ENCODE measurements at regions not wholly inside any gene's neighbourhood (a gene's known extent, or its start where the extent isn't known, plus 50 kb on each side); places are given as distances from the start of the nearest gene placed in this dataset.

DNA sequence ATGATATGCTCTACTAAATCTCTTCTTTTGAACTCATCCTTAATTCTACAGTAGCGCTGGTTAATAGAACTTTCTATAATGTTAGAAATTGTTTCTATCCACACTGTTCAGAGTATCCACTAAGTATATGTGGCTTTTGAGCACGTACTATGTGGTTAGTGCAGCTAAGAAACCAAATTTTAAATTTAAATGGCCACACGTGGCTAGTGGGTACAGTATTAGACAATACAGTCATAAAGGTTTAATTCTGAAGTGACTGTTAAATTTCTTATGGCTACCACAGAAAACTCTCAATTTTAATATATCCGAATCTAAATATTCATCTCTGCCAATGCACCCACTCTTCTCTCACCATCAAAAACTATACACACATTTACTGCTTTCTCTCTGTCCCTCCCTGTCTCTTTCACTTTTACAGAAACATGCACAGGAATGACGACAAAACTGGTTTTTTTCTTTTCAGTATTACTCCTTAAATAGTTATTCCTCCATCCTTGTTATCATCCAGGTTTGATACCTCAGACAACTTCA, 583.9 kb downstream of the KCTD8 start:
- H3K4me1 ChIP-seq (ENCODE audit: insufficient read depth): no peaks in the 10 kb centered on the region
- H3K4me1 Mint-ChIP-seq: no peaks in the 10 kb centered on the region
- no peak overlapping the region for H3K4me2 ChIP-seq

DNA sequence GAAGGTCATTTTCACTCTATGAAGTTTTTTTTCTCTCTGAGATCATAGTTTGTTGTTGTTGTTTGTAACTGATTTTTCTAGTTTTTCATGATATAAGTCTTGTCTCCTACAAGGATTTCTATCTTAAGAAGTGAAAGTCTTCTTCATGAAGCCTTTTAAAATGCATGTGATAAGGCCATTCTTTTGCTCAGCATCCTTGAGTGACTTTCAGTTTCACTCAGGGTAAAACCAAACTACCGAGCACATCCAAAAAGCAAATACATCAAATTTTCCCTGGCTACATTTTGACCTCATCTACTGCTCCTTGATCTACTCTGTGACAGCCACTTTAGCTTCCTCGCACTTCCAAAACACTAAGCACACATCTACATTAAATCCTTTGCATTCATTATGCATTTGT, 580.7 kb downstream of the KCTD8 start:
- no peaks in the 10 kb centered on the region for H3K79me2 ChIP-seq (replicated peaks; ENCODE audit: insufficient read depth)
- Mint-ChIP-seq H3K4me3 (no peak overlapping the region), H3K27me3 (ENCODE audit: insufficient read depth, low read depth, poor library complexity) (no peaks in the 10 kb centered on the region), H3K4me1 (no peaks in the 10 kb centered on the region), H3K9me3 (peaks cover 16% of the 10 kb centered on the region; the same call in 2 of the 3 replicates), H3K27ac (no peak overlapping the region), H3K36me3 (ENCODE audit: low read depth) (peaks cover 18% of the 10 kb centered on the region; the same call in 2 of the 3 replicates)
- H3F3A ChIP-seq (replicated peaks; ENCODE audit: low read depth): no peaks in the 10 kb centered on the region
- no peak for ATAC-seq
- H3K4me3 ChIP-seq: no peak overlapping the region
- H3K27ac ChIP-seq (ENCODE audit: low read depth): no peak overlapping the region
- no peak overlapping the region; the same call in 1 of the 2 replicates for H2AFZ ChIP-seq
- H4K20me1 ChIP-seq (replicated peaks; ENCODE audit: insufficient read depth): no peaks in the 10 kb centered on the region
- H3K4me1 ChIP-seq (ENCODE audit: insufficient read depth): no peaks in the 10 kb centered on the region
- H3K4me2 ChIP-seq: no peak overlapping the region
- peaks cover 8% of the 10 kb centered on the region; the same call in 1 of the 2 replicates for H3K36me3 ChIP-seq (ENCODE audit: insufficient read depth)
- H3K9me2 ChIP-seq (ENCODE audit: insufficient read depth): peaks cover 10% of the 10 kb centered on the region
- DNase-seq (ENCODE audit: low spot score): no peak
- H3K27me3 ChIP-seq (ENCODE audit: insufficient read depth): no peaks in the 10 kb centered on the region
- TF ChIP-seq, protein P1, sequence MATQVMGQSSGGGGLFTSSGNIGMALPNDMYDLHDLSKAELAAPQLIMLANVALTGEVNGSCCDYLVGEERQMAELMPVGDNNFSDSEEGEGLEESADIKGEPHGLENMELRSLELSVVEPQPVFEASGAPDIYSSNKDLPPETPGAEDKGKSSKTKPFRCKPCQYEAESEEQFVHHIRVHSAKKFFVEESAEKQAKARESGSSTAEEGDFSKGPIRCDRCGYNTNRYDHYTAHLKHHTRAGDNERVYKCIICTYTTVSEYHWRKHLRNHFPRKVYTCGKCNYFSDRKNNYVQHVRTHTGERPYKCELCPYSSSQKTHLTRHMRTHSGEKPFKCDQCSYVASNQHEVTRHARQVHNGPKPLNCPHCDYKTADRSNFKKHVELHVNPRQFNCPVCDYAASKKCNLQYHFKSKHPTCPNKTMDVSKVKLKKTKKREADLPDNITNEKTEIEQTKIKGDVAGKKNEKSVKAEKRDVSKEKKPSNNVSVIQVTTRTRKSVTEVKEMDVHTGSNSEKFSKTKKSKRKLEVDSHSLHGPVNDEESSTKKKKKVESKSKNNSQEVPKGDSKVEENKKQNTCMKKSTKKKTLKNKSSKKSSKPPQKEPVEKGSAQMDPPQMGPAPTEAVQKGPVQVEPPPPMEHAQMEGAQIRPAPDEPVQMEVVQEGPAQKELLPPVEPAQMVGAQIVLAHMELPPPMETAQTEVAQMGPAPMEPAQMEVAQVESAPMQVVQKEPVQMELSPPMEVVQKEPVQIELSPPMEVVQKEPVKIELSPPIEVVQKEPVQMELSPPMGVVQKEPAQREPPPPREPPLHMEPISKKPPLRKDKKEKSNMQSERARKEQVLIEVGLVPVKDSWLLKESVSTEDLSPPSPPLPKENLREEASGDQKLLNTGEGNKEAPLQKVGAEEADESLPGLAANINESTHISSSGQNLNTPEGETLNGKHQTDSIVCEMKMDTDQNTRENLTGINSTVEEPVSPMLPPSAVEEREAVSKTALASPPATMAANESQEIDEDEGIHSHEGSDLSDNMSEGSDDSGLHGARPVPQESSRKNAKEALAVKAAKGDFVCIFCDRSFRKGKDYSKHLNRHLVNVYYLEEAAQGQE (IDR thresholded peaks at IDR 0.05; ENCODE audit: unreplicated experiment): no peak
- no peak for TF ChIP-seq ETS1 (IDR thresholded peaks at IDR 0.05)
- no peak for TF ChIP-seq EZH2phosphoT487 (IDR thresholded peaks at IDR 0.05; ENCODE audit: unreplicated experiment)
- no peak for TF ChIP-seq STAT1 (IDR thresholded peaks at IDR 0.05; ENCODE audit: unreplicated experiment)
- TF ChIP-seq ZNF331 (CRISPR knock-in tag; IDR thresholded peaks at IDR 0.05; ENCODE audit: low read depth): no peak
- TF ChIP-seq ZNF114 (CRISPR knock-in tag; IDR thresholded peaks at IDR 0.05): no peak
- TF ChIP-seq JUNB (IDR thresholded peaks at IDR 0.05; ENCODE audit: unreplicated experiment): no peak
- TF ChIP-seq POLR2AphosphoS5 (IDR thresholded peaks at IDR 0.05; ENCODE audit: low read depth): no peak
- TF ChIP-seq CREB1 (CRISPR knock-in tag; IDR thresholded peaks at IDR 0.05; ENCODE audit: low read depth): no peak
- TF ChIP-seq NANOG (IDR thresholded peaks at IDR 0.05; ENCODE audit: borderline replicate concordance): no peak

More for the DNA sequence above, 583.9 kb downstream of the KCTD8 start:
- H3K9me2 ChIP-seq (ENCODE audit: insufficient read depth): peaks cover 6% of the 10 kb centered on the region; the same call in 1 of the 2 replicates
- TF ChIP-seq ETS1 (IDR thresholded peaks at IDR 0.05): no peak
- H3F3A ChIP-seq (replicated peaks; ENCODE audit: low read depth): no peaks in the 10 kb centered on the region
- DNase-seq (ENCODE audit: low spot score) (no peak), ATAC-seq (no peak)
- no peaks in the 10 kb centered on the region for H3K27me3 Mint-ChIP-seq (ENCODE audit: insufficient read depth, low read depth, poor library complexity)
- H4K20me1 ChIP-seq (replicated peaks; ENCODE audit: insufficient read depth): no peaks in the 10 kb centered on the region
- H3K36me3 Mint-ChIP-seq (ENCODE audit: low read depth): no peaks in the 10 kb centered on the region
- no peak overlapping the region for H3K27ac Mint-ChIP-seq
- peak overlapping the region; percentile 4; the same call in 1 of the 2 replicates for H2AFZ ChIP-seq
- no peak overlapping the region for H3K4me3 ChIP-seq
- H3K79me2 ChIP-seq (replicated peaks; ENCODE audit: insufficient read depth): no peaks in the 10 kb centered on the region
- H3K9me3 Mint-ChIP-seq: no peaks in the 10 kb centered on the region
- H3K27me3 ChIP-seq (ENCODE audit: insufficient read depth): no peaks in the 10 kb centered on the region
- H3K27ac ChIP-seq (ENCODE audit: low read depth): no peak overlapping the region
- no peak overlapping the region for H3K4me3 Mint-ChIP-seq
- H3K36me3 ChIP-seq (ENCODE audit: insufficient read depth): no peaks in the 10 kb centered on the region

Data from GM23338 (cell line).